GM20431 (cell line): ENCODE measurements at regions not wholly inside any gene's neighbourhood (a gene's known extent, or its start where the extent isn't known, plus 50 kb on each side); places are given as distances from the start of the nearest gene placed in this dataset.

ENCODE experiments used
- in situ Hi-C: fragments of 300-500 bp; cut with MseI, MboI; formaldehyde crosslinking; loops from one replicate; pipeline ENCODE4 v1.15.0; 2020; ENCODE audit warnings: low sequenced_read_pairs; ENCODE audit not compliant: unreplicated experiment

- in situ Hi-C loops, result no loop called here
These were observed 57.1 kb upstream of the ATG10 start for GRCh38 chr5:81914696-81915095.

GRCh38 chr5:81912933-81913332, 58.9 kb upstream of the ATG10 start:
- in situ Hi-C loops, result no loop called here

GRCh38 chr5:81909677-81910076, 62.1 kb upstream of the ATG10 start:
- in situ Hi-C loops, result no loop called here

GRCh38 chr5:81908771-81909170, 63.1 kb upstream of the ATG10 start:
- in situ Hi-C loops, result no loop called here

GRCh38 chr5:81908044-81908443, 63.8 kb upstream of the ATG10 start:
- in situ Hi-C loops, result no loop called here

GRCh38 chr5:81907012-81907635, 64.7 kb upstream of the ATG10 start:
- in situ Hi-C loops, result no loop called here

- in situ Hi-C loops, result no loop called here
These were observed 65.7 kb upstream of the ATG10 start for GRCh38 chr5:81906086-81906485.

GRCh38 chr5:81904861-81905260, 67.0 kb upstream of the ATG10 start:
- in situ Hi-C loops, result no loop called here

- in situ Hi-C loops, result no loop called here
These were observed 67.7 kb upstream of the ATG10 start for GRCh38 chr5:81904166-81904565.

GRCh38 chr5:81901586-81901985, 70.2 kb upstream of the ATG10 start:
- in situ Hi-C loops, result no loop called here

- in situ Hi-C loops, result no loop called here
These were observed 72.7 kb upstream of the ATG10 start for GRCh38 chr5:81899123-81899522.

GRCh38 chr5:81898403-81898802, 73.4 kb upstream of the ATG10 start:
- in situ Hi-C loops, result no loop called here

GRCh38 chr5:81896764-81897163, 75.1 kb upstream of the ATG10 start:
- in situ Hi-C loops, result no loop called here

- in situ Hi-C loops, result no loop called here
These were observed 76.5 kb upstream of the ATG10 start for GRCh38 chr5:81895307-81895706.

GRCh38 chr5:81893961-81894360, 77.9 kb upstream of the ATG10 start:
- in situ Hi-C loops, result no loop called here

- in situ Hi-C loops, result no loop called here
These were observed 87.0 kb upstream of the ATG10 start for GRCh38 chr5:81884871-81885270.

GRCh38 chr5:81883371-81883770, 88.5 kb upstream of the ATG10 start:
- in situ Hi-C loops, result no loop called here

GRCh38 chr5:81881595-81881994, 90.2 kb upstream of the ATG10 start:
- in situ Hi-C loops, result no loop called here

GRCh38 chr5:81879936-81880335, 91.9 kb upstream of the ATG10 start:
- in situ Hi-C loops, result no loop called here

- in situ Hi-C loops, result no loop called here
These were observed 93.5 kb upstream of the ATG10 start for GRCh38 chr5:81878333-81878732.

- in situ Hi-C loops, result no loop called here
These were observed 104.8 kb upstream of the ATG10 start for GRCh38 chr5:81866994-81867393.

GRCh38 chr5:81860778-81861177, 109.9 kb upstream of the SSBP2 start:
- in situ Hi-C loops, result no loop called here

GRCh38 chr5:81859624-81860023, 108.7 kb upstream of the SSBP2 start:
- in situ Hi-C loops, result no loop called here
